ENCODE measurements at regions not wholly inside any gene's neighbourhood (a gene's known extent, or its start where the extent isn't known, plus 50 kb on each side); places are given as distances from the start of the nearest gene placed in this dataset.
"Not testable (repeated sequence)": the region's sequence is repeated elsewhere in the genome, so short reads cannot be mapped to it uniquely, and the experiment has no call there.

DNA sequence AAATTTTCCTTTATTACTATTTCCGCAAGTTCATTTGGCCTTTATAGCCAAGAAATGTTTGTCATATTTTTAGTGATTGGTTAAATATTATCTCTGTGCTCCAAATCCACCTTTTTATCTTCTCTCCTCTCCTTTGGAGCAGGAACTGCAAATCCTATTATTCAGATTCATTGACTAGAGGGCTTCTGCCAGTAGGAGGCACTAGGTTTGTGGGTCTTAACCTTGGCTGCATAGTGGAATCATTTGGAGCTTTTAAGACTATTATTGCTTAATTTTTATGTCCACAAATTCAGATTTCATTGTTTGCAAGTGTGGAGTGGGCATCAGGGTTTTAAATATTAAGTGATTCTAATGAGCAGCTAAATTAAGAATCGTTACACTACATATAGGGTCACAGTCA lies 75.3 kb upstream of the SYT10 start:
- DNase-seq: peak; percentile 10 to 26

DNA sequence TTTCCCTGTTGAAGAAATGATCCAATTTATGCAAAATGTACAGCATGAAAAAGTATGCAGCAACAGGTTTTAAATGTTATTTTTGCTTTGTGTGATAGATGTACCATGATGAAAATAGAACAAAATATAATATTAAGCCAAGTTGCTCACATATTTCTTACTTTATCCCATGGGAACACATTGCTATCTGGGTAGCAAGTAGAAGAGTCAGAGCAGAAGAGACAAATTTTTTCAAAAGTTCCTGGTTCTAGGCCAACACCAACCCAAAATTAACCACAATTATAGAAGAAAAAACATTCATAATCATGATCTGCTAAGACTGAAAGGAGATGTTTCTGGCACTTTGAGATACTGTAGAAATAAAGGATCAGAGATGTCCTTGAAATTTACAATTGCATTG lies 79.9 kb upstream of the SYT10 start:
- DNase-seq: no peak

DNA sequence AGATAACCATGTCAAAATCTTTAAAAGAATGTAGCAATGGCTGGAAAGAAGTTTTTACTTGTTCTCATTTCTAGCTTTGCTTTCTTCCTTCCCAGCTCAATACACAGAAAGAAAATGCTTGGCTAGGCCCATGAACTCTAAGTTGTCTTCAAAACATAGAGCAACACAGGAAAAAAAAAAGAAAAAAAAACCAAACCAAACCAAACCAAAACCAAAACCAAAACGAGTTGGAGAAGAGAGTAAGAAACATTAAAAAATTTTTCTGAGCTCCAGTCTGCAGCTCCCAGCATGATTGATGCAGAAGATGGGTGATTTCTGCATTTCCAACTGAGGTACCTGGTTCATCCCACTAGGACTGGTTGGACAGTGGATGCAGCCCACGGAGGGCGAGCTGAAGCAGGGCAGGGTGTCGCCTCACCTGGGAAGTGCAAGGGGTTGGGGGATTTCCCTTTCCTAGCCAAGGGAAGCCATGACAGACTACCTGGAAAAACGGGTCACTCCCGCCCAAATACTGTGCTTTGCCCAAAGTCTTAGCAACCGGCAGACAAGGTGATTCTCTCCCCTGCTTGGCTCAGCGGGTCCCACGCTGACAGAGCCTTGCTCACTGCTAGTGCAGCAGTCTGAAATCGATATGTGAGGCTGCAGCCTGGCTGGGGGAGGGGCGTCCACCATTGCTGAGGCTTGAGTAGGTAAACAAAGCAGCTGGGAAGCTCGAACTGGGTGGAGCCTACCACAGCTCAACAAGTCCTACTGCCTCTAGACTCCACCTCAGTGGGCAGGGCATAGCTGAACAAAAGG lies 81.1 kb upstream of the SYT10 start:
- not testable (repeated sequence) for DNase-seq

DNA sequence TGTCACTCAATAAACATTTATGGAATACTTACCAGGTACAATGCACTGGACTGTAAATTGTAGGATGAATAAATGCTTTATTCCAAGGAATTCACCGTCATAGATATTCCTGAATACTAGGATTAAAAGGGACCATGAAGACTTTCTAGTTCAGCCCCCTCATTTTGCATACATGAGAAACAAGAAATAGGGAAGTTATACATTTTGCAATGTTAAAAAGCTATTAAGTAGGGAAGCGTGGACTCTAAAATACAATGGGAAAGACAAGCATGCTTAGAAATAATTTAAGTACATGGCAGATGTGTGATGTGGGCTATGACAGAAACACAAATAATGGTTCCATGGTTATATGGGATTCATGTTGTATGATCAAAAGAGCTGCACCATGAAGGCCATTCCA lies 89.4 kb upstream of the SYT10 start:
- peak; percentile 1 to 2 for DNase-seq

DNA sequence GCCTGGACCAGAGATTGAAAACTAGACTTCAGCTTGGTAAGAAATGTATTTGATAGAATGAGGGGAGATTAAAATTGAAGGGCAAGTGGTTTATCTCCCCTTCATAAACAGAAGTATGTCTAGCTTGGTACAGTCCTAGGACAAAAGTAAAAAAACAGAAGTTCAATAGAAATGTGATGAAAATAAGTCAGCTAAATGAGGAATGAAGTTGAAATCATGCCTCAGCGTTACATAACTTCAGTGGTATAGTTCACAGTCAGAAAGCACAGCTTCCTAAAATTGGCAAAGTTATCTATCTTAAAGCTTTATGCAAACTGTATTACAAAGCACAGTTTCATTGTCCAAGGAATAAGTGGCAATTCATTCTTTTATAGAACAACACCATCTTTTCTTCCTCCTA lies 90.2 kb upstream of the SYT10 start:
- peak; percentile 58 to 68 for DNase-seq

DNA sequence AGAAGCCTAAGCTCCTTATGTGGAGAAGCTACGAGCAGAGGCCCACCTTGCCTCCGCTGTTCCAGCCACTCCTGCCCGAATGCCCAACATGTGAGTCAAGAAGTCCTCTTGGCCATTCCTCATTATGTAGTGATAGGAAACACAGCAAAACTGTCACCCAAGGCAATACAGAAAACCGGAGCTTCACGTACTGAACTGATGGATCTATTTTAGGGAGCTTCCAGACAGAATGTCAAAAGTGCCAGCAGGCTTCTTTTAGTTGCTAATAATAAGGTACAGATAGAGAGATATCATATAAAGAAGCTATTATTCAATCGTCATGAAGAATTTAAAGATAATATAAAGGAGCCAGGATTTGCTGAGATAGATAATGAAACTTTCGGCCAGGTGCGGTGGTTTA lies 91.6 kb upstream of the SYT10 start:
- no peak for DNase-seq

DNA sequence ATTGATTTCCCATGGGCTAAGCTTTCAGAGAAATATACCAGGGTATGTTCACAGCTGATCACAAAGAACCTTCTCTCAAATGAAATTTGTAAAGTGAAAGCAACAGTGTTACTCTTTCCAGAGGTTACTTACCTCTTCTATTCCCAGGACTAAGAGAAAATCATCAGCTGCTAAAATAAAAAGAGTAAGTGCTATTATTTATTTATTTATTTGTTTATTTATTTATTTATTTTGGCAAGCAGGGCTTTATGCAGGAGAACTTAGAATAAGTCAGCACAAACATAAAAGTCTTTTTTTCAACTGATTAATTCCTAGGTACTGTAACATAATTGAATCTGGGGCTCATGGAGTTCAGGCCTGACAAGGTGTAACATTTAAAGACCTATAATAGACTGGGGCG lies 93.9 kb upstream of the SYT10 start:
- no peak for DNase-seq

DNA sequence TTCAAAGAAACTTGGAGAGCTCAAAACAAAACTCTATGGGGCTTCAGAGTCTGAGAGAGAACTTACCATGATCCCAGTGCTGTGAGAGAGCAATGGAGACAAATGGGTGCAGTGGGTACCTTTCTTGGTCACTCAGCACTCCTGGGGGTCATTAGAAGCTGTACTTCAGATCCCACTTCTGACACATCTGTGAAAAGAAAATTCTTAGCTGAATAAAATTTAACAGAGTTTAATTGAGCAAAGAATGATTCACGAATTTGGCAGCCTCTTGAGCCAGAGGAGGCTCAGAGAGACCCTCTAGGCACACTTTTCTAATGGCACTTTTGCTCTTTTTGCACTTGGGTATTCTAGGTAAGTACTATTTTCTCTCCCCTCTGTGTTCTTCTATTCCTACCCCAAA lies 96.8 kb upstream of the SYT10 start:
- DNase-seq: no peak

DNA sequence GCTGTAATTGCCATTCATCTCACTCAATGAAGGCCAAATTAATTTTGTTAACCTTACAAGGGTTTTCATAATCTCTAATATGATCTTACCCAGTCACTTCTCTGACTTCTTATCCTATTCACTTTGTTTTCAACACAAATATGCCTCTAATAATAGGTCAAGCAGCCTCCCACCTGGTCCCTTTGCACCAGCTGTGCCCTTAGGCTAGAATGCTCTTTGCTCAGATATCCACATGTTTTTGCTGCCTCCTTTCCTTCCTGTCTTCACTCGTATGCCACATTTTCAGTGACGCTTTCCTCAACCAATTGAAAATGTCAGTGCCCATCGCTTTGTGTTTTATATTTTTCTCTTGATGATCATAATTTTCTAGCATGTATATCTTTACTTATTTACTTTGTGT lies 106.4 kb upstream of the SYT10 start:
- DNase-seq: no peak

DNA sequence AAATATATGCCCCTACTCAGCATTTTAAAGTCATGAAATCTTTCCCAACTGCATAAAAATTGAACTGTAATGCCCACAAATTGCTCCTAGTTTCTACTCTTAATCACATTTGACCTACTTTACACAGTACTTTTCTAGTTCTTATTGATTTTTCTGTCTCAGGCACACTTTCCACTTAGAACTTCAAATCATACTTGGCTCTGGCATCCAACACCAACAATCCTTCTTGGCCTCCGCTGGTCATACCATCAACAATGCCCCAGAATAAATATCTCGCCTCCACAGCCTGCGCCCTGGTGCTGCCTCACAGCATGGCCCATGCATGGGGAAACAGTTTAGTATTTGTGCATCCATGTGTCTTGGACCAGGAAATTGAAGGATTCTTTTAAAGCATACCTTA lies 107.5 kb upstream of the SYT10 start:
- no peak for DNase-seq

DNA sequence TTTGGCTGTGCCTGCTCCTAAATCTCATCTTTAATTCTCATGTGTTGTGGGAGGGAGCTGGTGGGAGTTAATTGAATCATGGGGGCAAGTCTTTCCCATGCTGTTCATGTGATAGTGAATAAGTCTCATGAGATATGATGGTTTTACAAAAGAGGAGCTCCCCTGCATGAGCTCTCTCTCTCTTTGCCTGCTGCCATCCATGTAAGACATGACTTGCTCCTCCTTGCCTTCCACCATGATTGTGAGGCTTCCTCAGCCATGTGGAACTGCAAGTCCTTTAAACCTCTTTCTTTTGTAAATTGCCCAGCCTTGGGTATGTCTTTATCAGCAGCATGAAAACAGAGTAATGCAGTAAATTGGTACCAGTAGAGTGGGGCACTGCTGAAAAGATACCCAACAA lies 110.6 kb upstream of the SYT10 start:
- not testable (repeated sequence) for DNase-seq

DNA sequence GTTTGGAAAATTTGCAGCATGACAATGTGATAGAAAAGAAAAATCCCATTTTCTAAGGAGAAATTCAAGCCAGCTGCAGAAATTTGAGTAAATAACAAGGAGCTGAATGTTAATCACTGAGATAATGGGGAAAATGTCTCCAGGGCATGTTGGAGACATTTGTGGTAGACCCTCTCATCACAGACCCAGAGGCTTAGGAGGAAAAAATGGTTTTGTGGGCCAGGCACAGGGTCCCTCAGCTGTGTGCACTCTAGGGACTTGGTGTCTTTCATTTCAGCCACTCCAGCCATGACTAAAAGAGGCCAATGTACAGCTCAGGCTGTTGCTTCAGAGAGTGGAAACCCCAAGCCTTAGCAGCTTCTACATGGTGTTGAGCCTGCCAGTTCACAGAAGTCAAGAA lies 111.4 kb upstream of the SYT10 start:
- no peak for DNase-seq

DNA sequence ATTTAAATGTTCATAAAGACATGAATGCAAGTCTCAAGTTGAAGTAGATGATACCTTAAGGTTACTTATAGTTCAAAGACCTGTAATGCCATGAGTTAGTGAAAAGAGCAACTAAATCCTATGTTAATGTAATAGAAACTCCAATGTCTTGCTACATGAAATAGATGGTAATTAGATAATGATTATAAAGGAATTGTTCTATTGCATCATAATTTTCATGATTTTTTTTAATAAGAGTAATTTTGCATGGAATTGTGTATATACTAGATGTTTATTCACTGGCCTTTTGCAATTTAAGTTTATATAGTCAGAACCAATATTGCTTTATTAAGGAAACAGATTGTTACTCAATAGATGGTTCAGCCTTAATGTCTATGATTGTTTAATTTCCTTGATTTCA lies 115.5 kb upstream of the SYT10 start:
- DNase-seq: no peak

DNA sequence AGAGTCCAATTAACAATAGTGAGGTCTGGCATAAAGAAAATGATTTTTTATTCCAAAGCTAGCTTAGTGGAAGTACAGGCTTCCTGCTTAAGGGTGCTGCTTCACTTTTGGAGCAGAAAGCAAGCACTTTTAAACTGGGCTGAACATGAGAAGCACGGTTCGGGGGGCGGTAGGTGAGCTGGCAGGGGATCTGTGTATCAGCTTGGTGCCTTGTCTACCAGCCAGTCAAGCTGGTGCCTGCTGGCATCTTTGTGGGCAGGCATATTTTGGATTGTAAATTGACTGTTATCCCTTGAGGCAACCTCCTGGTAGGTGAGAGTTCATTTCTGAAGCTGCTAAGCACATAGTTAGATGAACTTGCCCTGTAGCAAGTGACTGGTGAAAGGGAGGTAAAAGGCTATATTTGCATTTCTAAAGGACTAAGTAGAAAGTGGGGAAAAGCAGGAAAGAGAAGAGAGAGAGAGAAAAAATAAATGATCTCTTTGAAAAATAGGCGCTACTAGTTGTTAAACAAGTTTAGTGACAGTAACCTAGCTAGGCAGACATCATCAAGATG lies 121.1 kb upstream of the SYT10 start:
- no peak for DNase-seq

DNA sequence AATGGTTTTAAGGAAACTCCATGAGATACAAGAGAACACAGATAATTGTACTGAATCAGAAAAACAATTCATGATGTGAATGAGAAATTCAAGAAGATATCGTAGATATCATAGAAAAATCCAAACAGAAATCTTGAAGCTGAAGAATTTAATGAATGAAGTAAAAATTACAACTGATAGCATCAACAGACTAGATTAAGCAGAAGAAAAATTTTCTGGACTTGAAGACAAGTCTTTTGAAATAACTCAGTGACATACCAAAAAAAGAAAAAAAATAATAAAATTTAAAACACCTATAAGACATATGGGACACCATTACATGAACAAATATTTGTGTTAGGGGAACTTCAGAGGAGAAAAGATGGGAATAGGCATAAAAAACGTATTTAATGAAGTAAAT lies 122.8 kb upstream of the SYT10 start:
- DNase-seq: no peak

DNA sequence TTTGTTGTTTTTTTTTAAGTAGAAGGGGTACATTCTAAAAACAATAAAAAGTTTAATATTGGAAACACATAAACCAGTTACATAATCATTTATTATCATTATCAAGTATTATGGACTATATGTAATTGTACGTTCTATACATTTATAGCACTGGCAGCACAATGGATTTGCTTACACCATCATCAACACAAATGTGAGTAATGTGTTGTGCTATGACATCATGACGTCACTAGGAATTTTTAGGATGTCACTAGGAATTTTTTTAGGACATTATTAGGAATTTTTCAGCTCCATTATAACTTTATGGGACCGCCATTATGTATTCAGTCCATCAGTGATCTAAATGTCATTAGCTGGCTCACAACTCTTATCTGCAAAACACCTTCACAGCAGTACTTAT lies 126.8 kb upstream of the SYT10 start:
- DNase-seq: no peak

DNA sequence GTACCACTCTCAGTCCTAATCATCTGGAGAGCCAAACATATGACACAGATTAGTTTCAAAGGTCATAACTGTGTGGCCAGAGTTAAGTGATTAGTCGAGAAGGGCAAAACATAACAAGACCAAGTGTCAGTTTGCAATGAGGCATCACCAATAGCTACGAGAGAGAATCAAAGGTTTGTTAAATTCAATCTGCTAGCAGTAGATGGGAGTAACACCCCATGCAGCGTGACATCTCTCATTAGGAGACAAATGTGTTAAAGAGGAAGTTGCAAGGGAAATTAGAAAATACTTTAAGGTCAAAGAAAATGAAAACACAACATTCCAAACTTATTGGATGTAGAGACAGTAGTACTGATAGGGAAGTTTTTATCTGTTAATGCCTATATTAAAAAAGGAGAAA lies 135.7 kb upstream of the SYT10 start:
- DNase-seq: peak; percentile 23 to 25

DNA sequence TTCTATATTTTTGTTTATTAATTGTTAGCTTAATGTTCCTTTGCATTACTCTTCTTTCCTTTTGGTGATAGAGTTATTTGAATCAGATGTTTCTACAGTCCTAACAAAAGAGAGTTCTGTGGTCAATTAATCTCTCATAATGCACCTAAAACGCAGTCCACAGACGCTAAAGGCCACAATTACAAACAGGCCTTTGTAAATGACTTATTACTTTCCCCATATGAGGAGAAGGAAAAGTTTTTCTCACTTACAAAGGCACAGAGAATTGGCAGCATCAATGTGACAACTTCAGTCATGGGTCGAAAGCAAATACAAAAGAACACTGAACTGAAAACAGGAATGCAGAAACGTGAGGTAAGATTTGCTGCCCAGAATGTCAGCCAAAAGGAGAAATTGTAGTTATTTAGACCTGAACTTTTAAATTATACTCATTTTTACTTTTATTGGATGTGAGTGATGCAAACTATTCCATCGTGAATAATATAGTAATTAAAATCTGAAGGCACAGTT lies 142.0 kb upstream of the SYT10 start:
- DNase-seq: no peak

DNA sequence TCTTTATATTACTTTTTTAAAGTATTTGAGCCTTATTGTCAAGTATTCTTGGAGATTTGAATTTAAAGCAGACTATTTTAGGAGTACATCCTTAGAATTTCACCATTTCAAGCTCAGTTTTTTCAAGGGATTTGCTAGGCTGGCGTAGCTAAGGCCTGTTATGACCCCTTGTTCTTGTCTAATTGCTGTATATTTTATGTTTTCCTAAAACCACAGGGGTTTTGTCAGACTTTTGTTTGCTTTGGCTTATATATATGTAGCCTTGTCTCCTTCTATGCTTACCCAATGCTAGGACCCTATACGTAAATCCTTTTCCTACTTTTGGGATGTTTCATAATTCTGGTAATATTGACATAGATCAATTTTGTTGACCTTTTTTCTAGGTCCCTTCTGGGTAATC lies 147.0 kb upstream of the SYT10 start:
- DNase-seq: no peak

DNA sequence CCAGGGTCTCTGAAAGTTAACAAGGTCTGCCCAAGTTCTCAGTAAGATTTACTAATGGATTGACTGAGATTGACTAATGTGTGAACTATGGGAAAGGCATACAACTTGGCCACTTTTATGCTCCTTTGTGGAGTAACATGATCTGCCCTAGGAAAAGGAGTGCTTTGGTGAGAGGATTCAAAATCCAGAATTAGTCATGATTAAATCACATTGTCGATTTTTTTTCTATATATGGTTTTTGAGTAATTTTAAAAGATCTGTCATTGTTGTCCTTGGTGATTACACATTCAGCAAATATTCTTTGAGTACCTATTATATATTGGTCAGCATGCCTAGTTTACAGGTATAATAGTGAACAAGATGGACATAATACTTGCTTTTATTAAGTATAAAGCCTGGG lies 147.7 kb upstream of the SYT10 start:
- DNase-seq: no peak

DNA sequence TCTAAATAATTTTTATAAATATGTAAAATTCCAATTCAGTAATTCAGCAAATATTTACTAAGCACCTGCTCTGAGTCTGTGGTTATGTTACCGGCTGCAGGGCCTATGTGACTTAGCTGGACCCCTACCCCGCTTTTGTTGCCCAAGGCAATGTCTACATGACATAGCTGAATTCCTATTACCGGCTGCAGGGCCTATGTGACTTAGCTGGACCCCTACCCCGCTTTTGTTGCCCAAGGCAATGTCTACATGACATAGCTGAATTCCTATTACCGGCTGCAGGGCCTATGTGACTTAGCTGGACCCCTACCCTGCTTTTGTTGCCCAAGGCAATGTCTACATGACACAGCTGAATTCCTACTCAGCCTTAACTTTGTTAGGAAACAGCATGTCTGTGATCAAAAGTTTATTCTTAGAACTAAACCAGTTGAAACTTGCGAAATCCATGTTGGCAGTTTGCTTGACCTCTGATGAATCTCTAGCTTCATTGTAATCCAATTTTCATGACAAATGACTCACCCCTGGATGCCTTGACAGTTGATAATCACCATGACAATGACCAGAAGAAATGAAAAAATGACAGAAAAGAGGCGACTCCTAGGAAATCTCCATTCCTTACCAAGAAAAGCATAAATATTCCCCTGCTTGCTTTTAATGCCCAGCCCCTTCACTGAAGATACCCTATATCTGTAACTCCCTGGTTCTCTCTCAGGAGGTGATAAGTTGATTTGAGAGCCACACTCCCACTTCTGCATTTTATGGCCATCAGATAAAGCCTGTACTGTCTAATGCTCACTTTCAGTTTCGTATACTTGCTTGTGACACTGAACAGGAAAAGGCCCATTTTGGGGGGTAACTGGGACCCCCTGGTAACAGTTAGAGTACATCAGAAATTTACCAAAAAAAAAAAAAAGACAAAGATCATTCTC lies 148.4 kb upstream of the SYT10 start:
- peak; percentile 83 to 87 for DNase-seq

DNA sequence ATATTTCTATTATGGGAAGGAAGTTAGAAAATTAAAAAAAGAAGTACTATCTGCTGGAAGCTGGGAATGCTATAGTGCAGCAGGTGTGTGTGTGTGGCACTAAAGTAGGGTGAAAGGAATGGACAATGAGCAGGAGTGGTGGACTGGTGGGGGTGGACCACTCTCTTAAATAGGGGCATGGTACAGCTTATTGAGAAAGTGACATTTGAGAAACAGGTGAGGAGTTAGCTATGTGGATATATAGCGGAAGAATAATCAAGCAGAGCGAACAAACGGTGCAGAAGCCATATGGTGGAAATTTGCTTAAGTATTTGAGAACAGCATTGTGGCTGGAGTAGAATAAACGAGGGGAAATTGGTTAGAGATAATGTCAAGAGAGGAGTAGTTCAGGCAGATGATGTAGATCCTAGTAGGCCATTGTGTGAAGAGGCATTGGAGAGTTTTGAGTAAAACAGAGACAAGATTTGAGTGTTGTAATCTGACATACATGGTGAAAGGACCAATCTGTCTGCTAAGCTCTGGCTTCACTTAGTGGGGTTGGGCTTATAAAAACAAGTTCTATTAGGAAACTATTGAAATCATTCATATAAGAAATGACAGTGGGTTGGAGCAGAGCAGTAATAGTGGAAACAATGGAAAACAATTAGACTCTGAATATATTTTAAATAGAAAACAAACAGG lies 149.2 kb upstream of the SYT10 start:
- no peak for DNase-seq

DNA sequence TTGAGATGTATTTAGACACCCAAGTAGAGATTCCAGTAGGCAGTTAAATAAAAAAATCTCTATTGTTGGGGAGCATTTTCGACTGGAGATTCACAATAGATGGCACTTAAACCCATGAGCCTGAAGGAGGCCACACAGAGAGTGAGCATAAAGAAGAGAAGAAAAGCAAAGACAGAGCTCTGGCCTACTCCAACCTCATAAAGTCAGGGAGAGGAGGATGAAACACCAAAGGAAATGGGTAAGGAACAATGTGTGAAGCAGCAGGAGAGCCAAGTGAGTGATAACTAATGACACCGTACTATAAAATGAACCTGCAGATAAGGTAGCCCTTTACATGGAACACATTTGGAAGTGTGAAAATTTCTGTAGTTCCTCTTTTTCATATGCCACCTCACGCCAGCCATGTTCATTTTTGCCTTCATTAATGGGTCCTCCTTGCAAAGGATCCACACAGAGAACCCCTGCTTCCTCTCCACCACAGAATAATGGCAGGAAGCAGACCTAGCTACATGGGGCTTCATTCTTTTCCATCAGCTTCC lies 150.0 kb upstream of the SYT10 start:
- no peak for DNase-seq
